Peyer's patch (tissue), 4 donors: ENCODE measurements at regions not wholly inside any gene's neighbourhood (a gene's known extent, or its start where the extent isn't known, plus 50 kb on each side); places are given as distances from the start of the nearest gene placed in this dataset.

Experiments
- DNase-seq, 3 donors: peaks; one replicate each; pipeline ENCODE4 v3.0.0-alpha.2; 2017 to 2019
- H3K27ac ChIP-seq, 4 donors: fragments of 200-600 bp; sonication (generic); one replicate each; pipeline ENCODE4 v1.5.1; 2016 to 2019
- H3K27me3 ChIP-seq, 2 donors: fragments of 200-600 bp; sonication (generic); one replicate each; pipeline ENCODE4 v1.5.1; 2019
- H3K36me3 ChIP-seq, 3 donors: fragments of 200-600 bp; sonication (generic); one replicate each; pipeline ENCODE4 v1.5.1; 2016 to 2019
- H3K4me1 ChIP-seq, 4 donors: fragments of 200-600 bp; sonication (generic); one replicate each; pipeline ENCODE4 v1.5.1; 2016 to 2019
- H3K4me3 ChIP-seq, 4 donors: fragments of 200-600 bp; sonication (generic); 1 replicate in 3 of 4; 2 replicates in 1 of 4; pipeline ENCODE4 v1.5.1; 2016 to 2019; ENCODE audit warnings: mild to moderate bottlenecking in 1 of 4
- H3K9me3 ChIP-seq, 4 donors: fragments of 200-600 bp; sonication (generic); one replicate each; pipeline ENCODE4 v1.5.1; 2016 to 2019; ENCODE audit warnings: mild to moderate bottlenecking in 1 of 4
- POLR2A ChIP-seq, 2 donors: fragments of 450-650 bp; IDR thresholded peaks; one replicate each; pipeline ENCODE4 v1.5.1; 2017; ENCODE audit warnings: antibody characterized with exemption in 2 of 2, mild to moderate bottlenecking in 2 of 2, moderate library complexity in 2 of 2
- TF ChIP-seq, protein P1 (sequence below), 6 experiments: fragments of 450-650 bp in 4 of 6; fragments of 200-600 bp in 2 of 6; sonication (generic) in 1 of 6; IDR thresholded peaks; one replicate each; pipeline ENCODE4 v1.5.1; 2017 to 2019; ENCODE audit warnings: antibody characterized with exemption in 6 of 6, mild to moderate bottlenecking in 3 of 6, moderate library complexity in 1 of 6

DNA sequence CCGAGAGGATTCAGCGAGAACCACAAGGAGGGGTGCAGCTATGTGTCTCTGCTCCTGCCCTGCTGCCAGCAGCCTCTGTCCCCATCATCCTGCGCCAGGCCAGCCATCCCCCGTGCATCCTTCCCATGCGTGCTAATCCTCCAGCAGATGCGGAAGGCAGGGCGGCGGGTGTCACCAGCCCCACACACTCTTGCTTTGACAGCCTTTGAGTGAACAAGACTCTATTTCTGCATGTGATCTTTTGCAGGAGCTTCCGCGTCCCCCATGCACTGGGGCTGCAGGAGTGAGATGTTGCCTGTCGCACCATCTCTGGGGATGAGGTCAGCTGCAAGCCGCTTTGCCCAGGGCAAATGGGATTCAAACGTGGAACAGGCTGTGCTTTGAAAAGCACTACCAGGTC, 58.0 kb upstream of the OLFM1 start:
- H3K36me3 ChIP-seq: no peaks in the 10 kb centered on the region
- DNase-seq: no peak
- no peaks in the 10 kb centered on the region for H3K27me3 ChIP-seq
- TF ChIP-seq POLR2A (IDR thresholded peaks at IDR 0.05): no peak
- TF ChIP-seq, protein P1, sequence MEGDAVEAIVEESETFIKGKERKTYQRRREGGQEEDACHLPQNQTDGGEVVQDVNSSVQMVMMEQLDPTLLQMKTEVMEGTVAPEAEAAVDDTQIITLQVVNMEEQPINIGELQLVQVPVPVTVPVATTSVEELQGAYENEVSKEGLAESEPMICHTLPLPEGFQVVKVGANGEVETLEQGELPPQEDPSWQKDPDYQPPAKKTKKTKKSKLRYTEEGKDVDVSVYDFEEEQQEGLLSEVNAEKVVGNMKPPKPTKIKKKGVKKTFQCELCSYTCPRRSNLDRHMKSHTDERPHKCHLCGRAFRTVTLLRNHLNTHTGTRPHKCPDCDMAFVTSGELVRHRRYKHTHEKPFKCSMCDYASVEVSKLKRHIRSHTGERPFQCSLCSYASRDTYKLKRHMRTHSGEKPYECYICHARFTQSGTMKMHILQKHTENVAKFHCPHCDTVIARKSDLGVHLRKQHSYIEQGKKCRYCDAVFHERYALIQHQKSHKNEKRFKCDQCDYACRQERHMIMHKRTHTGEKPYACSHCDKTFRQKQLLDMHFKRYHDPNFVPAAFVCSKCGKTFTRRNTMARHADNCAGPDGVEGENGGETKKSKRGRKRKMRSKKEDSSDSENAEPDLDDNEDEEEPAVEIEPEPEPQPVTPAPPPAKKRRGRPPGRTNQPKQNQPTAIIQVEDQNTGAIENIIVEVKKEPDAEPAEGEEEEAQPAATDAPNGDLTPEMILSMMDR (IDR thresholded peaks at IDR 0.05): no peak
- H3K4me3 ChIP-seq: no peak overlapping the region
- no peak overlapping the region for H3K27ac ChIP-seq
- H3K4me1 ChIP-seq: no peaks in the 10 kb centered on the region
- peaks cover 0 to 3% (median 0%) of the 10 kb centered on the region in 4 donors for H3K9me3 ChIP-seq

DNA sequence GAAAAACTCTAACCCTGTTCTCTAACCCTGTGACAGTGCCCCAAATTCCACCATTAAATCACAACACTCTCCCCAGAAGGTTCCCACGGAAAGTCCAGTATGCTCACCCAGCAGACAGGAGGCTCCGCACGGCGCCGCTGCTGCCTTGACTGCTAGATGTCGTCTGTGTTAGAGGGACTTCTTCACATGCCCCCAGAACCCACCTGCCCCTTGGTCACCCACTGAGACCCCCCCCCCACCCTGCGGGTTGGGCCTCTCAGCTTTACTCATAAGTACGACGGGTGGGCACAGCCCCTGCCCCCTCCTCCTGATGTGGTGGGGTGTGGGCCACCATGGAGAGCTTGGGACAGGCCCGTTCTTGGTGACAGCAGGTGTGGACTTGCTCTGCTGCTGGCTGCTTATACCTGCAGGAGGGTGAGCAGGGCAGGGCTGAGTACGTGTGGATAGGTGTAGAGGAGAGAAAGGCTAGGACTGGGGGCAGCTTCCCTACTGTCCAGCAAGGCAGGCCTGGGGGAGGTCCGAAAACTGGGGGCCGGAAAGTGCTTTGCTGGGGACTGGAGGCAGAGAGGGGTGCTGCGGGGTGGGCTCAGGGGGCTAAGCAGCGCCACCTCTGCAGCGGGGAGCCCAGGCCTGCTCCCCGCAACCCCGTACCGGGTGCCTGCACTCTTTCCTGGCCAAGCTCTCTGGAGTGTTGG, 57.5 kb upstream of the OLFM1 start:
- TF ChIP-seq, protein P1 (IDR thresholded peaks at IDR 0.05): no peak
- no peak for TF ChIP-seq POLR2A (IDR thresholded peaks at IDR 0.05)
- H3K27ac ChIP-seq: no peak overlapping the region
- peak in 1 of 3 donors; percentile 22 for DNase-seq
- no peak overlapping the region for H3K4me3 ChIP-seq
- H3K36me3 ChIP-seq: no peaks in the 10 kb centered on the region
- no peaks in the 10 kb centered on the region for H3K4me1 ChIP-seq
- H3K9me3 ChIP-seq: peaks cover 0 to 3% (median 0%) of the 10 kb centered on the region in 4 donors
- H3K27me3 ChIP-seq: no peaks in the 10 kb centered on the region

DNA sequence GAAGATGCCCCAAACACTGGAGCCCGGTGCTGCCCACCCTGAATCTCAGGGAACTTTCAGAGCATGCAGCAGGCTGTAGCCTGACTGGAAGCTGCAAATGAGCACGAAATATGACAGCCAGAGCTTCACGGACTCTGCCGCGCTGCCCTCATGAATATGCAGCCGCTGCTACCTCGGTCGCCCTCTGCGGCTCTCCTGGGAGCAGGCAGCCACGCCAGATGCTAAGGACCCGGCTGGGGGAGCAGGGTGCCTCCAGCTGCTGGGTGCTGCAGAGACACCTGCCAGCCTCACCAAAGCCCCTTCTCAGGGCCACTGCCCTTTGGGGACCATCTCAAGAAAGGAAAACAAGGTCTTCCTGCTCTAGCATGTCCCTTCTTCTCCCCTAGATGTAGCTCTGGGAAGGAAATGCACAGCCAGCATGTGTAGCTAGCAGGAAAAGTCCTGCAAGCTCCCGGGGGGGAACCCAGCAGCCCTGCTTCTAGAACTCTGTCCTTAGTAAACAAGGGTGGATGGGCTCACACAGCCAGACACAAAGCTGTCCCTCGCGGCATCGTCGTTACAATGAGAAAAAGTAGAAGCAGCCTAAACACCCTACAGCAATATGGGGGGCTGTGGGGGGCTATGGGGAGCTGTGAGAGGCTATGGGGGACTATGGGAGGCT, 56.8 kb upstream of the OLFM1 start:
- no peaks in the 10 kb centered on the region for H3K4me1 ChIP-seq
- H3K27ac ChIP-seq: no peak overlapping the region
- H3K36me3 ChIP-seq: no peaks in the 10 kb centered on the region
- H3K9me3 ChIP-seq: peaks cover 0 to 3% (median 0%) of the 10 kb centered on the region in 4 donors
- H3K4me3 ChIP-seq: no peak overlapping the region
- no peaks in the 10 kb centered on the region for H3K27me3 ChIP-seq
- DNase-seq: peak in 1 of 3 donors; percentile 34
- TF ChIP-seq, protein P1 (IDR thresholded peaks at IDR 0.05): no peak
- TF ChIP-seq POLR2A (IDR thresholded peaks at IDR 0.05): no peak

DNA sequence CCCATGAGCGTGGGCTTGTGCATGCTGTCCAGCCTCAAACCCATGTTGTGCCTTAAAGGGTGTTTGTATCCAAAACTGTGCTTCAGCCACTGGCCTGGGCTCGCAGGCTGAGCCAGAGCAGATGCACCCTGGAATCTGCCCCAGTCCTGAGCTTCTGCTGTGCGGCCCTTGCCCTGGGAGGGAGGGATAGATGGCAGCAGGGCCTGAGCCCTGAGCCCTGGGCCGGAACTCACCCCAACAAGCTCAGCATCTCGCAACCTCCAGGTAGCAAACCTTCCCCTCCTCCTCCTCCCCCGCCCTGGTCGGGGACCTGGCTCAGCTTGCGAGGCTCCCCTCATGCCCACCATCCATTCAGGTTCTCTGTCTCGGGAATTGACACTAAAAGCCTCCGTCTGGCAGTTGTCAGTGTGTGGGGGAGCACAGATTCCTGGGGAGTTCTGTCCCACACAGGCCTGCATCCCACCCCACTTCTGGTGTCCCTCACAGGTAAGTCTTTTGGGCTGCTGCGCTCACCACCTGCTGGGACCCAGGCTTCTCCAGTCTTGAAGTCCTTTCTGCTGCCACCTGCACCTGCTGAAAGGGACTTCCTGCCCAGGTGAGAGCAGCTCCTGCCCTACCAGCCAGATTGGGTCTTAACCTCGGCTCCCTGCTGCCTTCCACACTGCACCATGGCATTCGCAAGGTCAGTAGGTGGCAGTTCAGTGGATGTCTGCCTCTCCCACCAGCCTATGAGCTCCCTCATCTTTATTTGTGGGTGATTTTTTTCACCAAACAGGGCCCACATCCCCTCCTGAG, 55.2 kb upstream of the OLFM1 start:
- peak in 1 of 3 donors; percentile 26 for DNase-seq
- no peaks in the 10 kb centered on the region for H3K4me1 ChIP-seq

DNA sequence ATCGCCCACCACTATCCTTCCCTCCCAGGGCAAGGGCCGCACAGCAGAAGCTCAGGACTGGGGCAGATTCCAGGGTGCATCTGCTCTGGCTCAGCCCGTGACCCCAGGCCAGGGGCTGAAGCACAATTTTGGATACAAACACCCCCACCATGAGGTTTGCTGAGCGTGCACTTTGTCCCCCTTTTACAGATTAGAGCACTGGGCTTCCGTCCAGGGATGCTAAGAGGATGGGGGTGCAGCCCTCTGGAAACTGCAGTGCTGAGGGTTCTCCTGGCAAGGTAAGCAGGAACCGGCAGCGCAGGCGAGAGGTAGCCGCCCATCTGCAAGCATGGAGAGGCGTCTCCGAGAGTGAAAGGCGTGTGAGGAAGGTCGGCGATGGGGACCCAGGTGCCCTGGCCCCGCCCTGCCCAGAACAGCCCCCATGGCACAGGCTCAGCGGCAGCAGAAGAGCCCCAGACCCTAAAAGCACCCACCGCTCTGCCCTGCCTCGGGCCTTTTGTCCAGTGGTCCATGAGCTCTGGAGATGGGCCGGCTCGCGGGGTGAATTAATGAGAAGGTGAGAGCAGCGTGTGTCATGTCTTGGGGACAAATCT, 54.5 kb upstream of the OLFM1 start:
- peak in 1 of 3 donors; percentile 30 for DNase-seq
- no peaks in the 10 kb centered on the region for H3K36me3 ChIP-seq
- no peak overlapping the region for H3K4me3 ChIP-seq
- TF ChIP-seq POLR2A (IDR thresholded peaks at IDR 0.05): no peak
- TF ChIP-seq, protein P1 (IDR thresholded peaks at IDR 0.05): no peak
- H3K27ac ChIP-seq: no peak overlapping the region
- no peaks in the 10 kb centered on the region for H3K27me3 ChIP-seq
- H3K9me3 ChIP-seq: no peaks in the 10 kb centered on the region
- H3K4me1 ChIP-seq: no peaks in the 10 kb centered on the region

More for the DNA sequence above, 55.2 kb upstream of the OLFM1 start:
- no peaks in the 10 kb centered on the region for H3K27me3 ChIP-seq
- TF ChIP-seq POLR2A (IDR thresholded peaks at IDR 0.05): no peak
- TF ChIP-seq, protein P1 (IDR thresholded peaks at IDR 0.05): no peak
- H3K27ac ChIP-seq: no peak overlapping the region
- no peaks in the 10 kb centered on the region for H3K36me3 ChIP-seq
- H3K4me3 ChIP-seq: no peak overlapping the region
- no peaks in the 10 kb centered on the region for H3K9me3 ChIP-seq
